SK-N-SH (cell line): ENCODE measurements at regions not wholly inside any gene's neighbourhood (a gene's known extent, or its start where the extent isn't known, plus 50 kb on each side); places are given as distances from the start of the nearest gene placed in this dataset.
"Not testable (repeated sequence)": the region's sequence is repeated elsewhere in the genome, so short reads cannot be mapped to it uniquely, and the experiment has no call there.

Experiments used
- FOXJ3 ChIP-seq: sonication (generic); formaldehyde crosslinking; IDR thresholded peaks from 2 replicates; pipeline ENCODE4 v1.5.1; 2020; ENCODE audit warnings: mild to moderate bottlenecking, missing genetic modification reagents
- GABPA ChIP-seq: IDR thresholded peaks from 2 replicates; pipeline ENCODE4 v1.4.0; 2012; ENCODE audit warnings: low read depth, mild to moderate bottlenecking
- JUND ChIP-seq: IDR thresholded peaks from 2 replicates; pipeline ENCODE4 v1.4.0; 2012
- MXI1 ChIP-seq: IDR thresholded peaks from 2 replicates; pipeline ENCODE4 v1.6.1; 2012; ENCODE audit warnings: mild to moderate bottlenecking, low read depth, low read length, improper control_type of control experiment
- RAD21 ChIP-seq: IDR thresholded peaks from 2 replicates; pipeline ENCODE4 v1.6.1; 2012; ENCODE audit warnings: mild to moderate bottlenecking, low read length
- RCOR1 ChIP-seq: fragments of 150-350 bp; IDR thresholded peaks from 2 replicates; pipeline ENCODE4 v1.6.1; 2017; ENCODE audit warnings: antibody characterized with exemption, low read length
- RXRA ChIP-seq: IDR thresholded peaks from 2 replicates; pipeline ENCODE4 v1.4.0; 2012; ENCODE audit warnings: low read depth, mild to moderate bottlenecking, borderline replicate concordance
- SIN3A ChIP-seq: IDR thresholded peaks from 2 replicates; pipeline ENCODE4 v1.6.1; 2012; ENCODE audit warnings: low read depth, mild to moderate bottlenecking, low read length, moderate library complexity, borderline replicate concordance
- YY1 ChIP-seq: IDR thresholded peaks from 2 replicates; pipeline ENCODE4 v1.4.0; 2012; ENCODE audit warnings: low read depth, mild to moderate bottlenecking
- TF ChIP-seq, protein P1 (sequence below): IDR thresholded peaks from 2 replicates; pipeline ENCODE4; 2012
- TF ChIP-seq, protein P2 (sequence below): IDR thresholded peaks from 2 replicates; pipeline ENCODE4 v1.4.0; 2012; ENCODE audit warnings: low read depth, borderline replicate concordance
- TF ChIP-seq, protein P3 (sequence below): fragments of 200-600 bp; sonication (generic); IDR thresholded peaks from 2 replicates; pipeline ENCODE4 v1.6.1; 2017; ENCODE audit warnings: antibody characterized with exemption, mild to moderate bottlenecking, moderate library complexity
- TF ChIP-seq, protein P4 (sequence below): IDR thresholded peaks from 2 replicates; pipeline ENCODE4 v1.4.0; 2012; ENCODE audit warnings: low read depth
- TF ChIP-seq, protein P5 (sequence below): fragments of 150-350 bp; IDR thresholded peaks from 2 replicates; pipeline ENCODE4 v1.6.1; 2017; ENCODE audit warnings: antibody characterized with exemption, low read length, low read depth, borderline replicate concordance

DNA sequence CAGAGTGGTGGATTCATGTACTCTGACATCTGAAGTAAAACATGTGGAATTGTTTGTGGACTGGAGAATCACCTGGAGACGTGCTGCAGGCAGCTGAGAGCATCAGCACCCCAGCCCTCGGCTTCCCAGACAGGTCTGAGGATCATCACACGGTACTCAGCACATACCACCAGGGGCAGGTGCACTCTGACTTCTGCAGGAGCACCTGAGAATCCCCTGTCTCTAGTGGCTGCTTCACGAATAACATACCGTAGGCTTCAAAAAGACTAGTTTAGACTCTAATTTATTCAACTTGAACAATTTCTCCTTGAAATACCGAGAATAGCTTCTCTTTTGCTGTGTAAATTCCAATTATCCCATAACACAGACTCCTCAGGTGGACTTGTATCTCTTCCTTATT is 627.5 kb downstream of the RPIA start:
- TF ChIP-seq, protein P1, sequence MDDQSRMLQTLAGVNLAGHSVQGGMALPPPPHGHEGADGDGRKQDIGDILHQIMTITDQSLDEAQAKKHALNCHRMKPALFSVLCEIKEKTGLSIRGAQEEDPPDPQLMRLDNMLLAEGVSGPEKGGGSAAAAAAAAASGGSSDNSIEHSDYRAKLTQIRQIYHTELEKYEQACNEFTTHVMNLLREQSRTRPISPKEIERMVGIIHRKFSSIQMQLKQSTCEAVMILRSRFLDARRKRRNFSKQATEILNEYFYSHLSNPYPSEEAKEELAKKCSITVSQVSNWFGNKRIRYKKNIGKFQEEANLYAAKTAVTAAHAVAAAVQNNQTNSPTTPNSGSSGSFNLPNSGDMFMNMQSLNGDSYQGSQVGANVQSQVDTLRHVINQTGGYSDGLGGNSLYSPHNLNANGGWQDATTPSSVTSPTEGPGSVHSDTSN: not testable (repeated sequence)
- TF ChIP-seq RAD21; MXI1; YY1; GABPA; RXRA; RCOR1; JUND; FOXJ3 (CRISPR knock-in tag); SIN3A: not testable (repeated sequence)
- TF ChIP-seq, protein P2, sequence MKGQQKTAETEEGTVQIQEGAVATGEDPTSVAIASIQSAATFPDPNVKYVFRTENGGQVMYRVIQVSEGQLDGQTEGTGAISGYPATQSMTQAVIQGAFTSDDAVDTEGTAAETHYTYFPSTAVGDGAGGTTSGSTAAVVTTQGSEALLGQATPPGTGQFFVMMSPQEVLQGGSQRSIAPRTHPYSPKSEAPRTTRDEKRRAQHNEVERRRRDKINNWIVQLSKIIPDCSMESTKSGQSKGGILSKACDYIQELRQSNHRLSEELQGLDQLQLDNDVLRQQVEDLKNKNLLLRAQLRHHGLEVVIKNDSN: not testable (repeated sequence)
- TF ChIP-seq, protein P3, sequence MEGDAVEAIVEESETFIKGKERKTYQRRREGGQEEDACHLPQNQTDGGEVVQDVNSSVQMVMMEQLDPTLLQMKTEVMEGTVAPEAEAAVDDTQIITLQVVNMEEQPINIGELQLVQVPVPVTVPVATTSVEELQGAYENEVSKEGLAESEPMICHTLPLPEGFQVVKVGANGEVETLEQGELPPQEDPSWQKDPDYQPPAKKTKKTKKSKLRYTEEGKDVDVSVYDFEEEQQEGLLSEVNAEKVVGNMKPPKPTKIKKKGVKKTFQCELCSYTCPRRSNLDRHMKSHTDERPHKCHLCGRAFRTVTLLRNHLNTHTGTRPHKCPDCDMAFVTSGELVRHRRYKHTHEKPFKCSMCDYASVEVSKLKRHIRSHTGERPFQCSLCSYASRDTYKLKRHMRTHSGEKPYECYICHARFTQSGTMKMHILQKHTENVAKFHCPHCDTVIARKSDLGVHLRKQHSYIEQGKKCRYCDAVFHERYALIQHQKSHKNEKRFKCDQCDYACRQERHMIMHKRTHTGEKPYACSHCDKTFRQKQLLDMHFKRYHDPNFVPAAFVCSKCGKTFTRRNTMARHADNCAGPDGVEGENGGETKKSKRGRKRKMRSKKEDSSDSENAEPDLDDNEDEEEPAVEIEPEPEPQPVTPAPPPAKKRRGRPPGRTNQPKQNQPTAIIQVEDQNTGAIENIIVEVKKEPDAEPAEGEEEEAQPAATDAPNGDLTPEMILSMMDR: not testable (repeated sequence)
- TF ChIP-seq, protein P4, sequence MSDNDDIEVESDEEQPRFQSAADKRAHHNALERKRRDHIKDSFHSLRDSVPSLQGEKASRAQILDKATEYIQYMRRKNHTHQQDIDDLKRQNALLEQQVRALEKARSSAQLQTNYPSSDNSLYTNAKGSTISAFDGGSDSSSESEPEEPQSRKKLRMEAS: not testable (repeated sequence)
- TF ChIP-seq, protein P5, sequence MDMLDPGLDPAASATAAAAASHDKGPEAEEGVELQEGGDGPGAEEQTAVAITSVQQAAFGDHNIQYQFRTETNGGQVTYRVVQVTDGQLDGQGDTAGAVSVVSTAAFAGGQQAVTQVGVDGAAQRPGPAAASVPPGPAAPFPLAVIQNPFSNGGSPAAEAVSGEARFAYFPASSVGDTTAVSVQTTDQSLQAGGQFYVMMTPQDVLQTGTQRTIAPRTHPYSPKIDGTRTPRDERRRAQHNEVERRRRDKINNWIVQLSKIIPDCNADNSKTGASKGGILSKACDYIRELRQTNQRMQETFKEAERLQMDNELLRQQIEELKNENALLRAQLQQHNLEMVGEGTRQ: not testable (repeated sequence)
